IMR-90 (cell line): ENCODE measurements at regions not wholly inside any gene's neighbourhood (a gene's known extent, or its start where the extent isn't known, plus 50 kb on each side); places are given as distances from the start of the nearest gene placed in this dataset.

ENCODE experiments used
- ATAC-seq: fragments of 200-7000 bp; cut with Tn5 transposase; 2 replicates; pipeline ENCODE4 v1.9.1; 2020; ENCODE audit warnings: low read depth, mild to moderate bottlenecking, moderate library complexity
- BruUV-seq: library from RNA; stranded (reverse); fragments of 400-500 nt; replicated peaks from 2 replicates; lab custom pipeline; 2021; lab: Mats Ljungman, UMichigan
- CTCF ChIA-PET: fragments of 300-600 bp; formaldehyde crosslinking; extraction: SDS; loops from one replicate; lab custom pipeline; 2021; ENCODE audit warnings: antibody characterized with exemption; lab: Yijun Ruan, JAX
- POLR2A ChIA-PET: fragments of 300-600 bp; sonication (Branson Sonifier 250); formaldehyde crosslinking; loops from one replicate; lab custom pipeline; 2022; ENCODE audit warnings: antibody characterized with exemption; ENCODE audit not compliant: unreplicated experiment; lab: Charles Lee
- DNase-seq: peaks from one replicate; pipeline ENCODE4 v3.0.0; 2013
- H2AFZ ChIP-seq: replicated peaks from 2 replicates; pipeline ENCODE3; 2013; ENCODE audit warnings: low read length, mild to moderate bottlenecking; ENCODE audit not compliant: poor library complexity
- H2AK5ac ChIP-seq: 2 replicates; pipeline ENCODE4 v1.6.1; 2013; ENCODE audit warnings: low read depth, low read length, inconsistent platforms
- H2AK9ac ChIP-seq: replicated peaks from 2 replicates; pipeline ENCODE3; 2013; ENCODE audit warnings: mild to moderate bottlenecking, low read depth, low read length, moderate library complexity; ENCODE audit not compliant: poor library complexity
- H2BK120ac ChIP-seq: 2 replicates; pipeline ENCODE4 v1.6.1; 2013; ENCODE audit warnings: low read depth, low read length, inconsistent platforms
- H2BK15ac ChIP-seq: 3 replicates; pipeline ENCODE4 v1.6.1; 2013; ENCODE audit warnings: low read depth, low read length, inconsistent platforms
- H2BK20ac ChIP-seq: 2 replicates; pipeline ENCODE4 v1.6.1; 2013; ENCODE audit warnings: low read depth, mild to moderate bottlenecking, inconsistent platforms, low read length, moderate library complexity
- H2BK5ac ChIP-seq: 2 replicates; pipeline ENCODE4 v1.6.1; 2013; ENCODE audit warnings: mild to moderate bottlenecking, low read depth, low read length, inconsistent platforms; ENCODE audit not compliant: poor library complexity, severe bottlenecking
- H3K14ac ChIP-seq: replicated peaks from 2 replicates; pipeline ENCODE4 v1.6.1; 2013; ENCODE audit warnings: low read depth, low read length, inconsistent platforms
- H3K18ac ChIP-seq: 2 replicates; pipeline ENCODE4 v1.6.1; 2013; ENCODE audit warnings: low read depth, low read length, control low read depth
- H3K23ac ChIP-seq: 2 replicates; pipeline ENCODE4 v1.6.1; 2013; ENCODE audit warnings: low read depth, low read length, inconsistent platforms
- H3K27ac ChIP-seq: 2 replicates; pipeline ENCODE4 v1.5.1; 2013; ENCODE audit warnings: mild to moderate bottlenecking, control low read depth, low read length; ENCODE audit not compliant: insufficient read depth
- H3K27me3 ChIP-seq: 2 replicates; pipeline ENCODE4 v1.6.1; 2013; ENCODE audit warnings: low read length; ENCODE audit not compliant: control insufficient read depth, insufficient read depth
- H3K36me3 ChIP-seq: 2 replicates; pipeline ENCODE4 v1.6.1; 2013; ENCODE audit warnings: low read length, mixed read lengths; ENCODE audit not compliant: control insufficient read depth, insufficient read depth
- H3K4ac ChIP-seq: 2 replicates; pipeline ENCODE4 v1.6.1; 2013; ENCODE audit warnings: low read depth, low read length, inconsistent platforms
- H3K4me1 ChIP-seq: 2 replicates; pipeline ENCODE4 v1.6.1; 2013; ENCODE audit warnings: low read length, mixed read lengths; ENCODE audit not compliant: control insufficient read depth, insufficient read depth
- H3K4me2 ChIP-seq: 2 replicates; pipeline ENCODE4 v1.6.1; 2013; ENCODE audit warnings: low read depth, mild to moderate bottlenecking, control low read depth, low read length, moderate library complexity
- H3K4me3 ChIP-seq: 2 replicates; pipeline ENCODE4 v1.5.1; 2013; ENCODE audit warnings: low read depth, mild to moderate bottlenecking, control low read depth, low read length, moderate library complexity; ENCODE audit not compliant: insufficient read depth
- H3K56ac ChIP-seq: 2 replicates; pipeline ENCODE4 v1.6.1; 2013; ENCODE audit warnings: low read length, inconsistent platforms; ENCODE audit not compliant: insufficient read depth; ENCODE audit errors: extremely low read depth
- H3K79me1 ChIP-seq, 2 experiments: 2 replicates each; pipeline ENCODE4 v1.6.1; 2013; ENCODE audit warnings: low read length in 2 of 2, inconsistent platforms in 1 of 2, low read depth in 1 of 2
- H3K9ac ChIP-seq: 2 replicates; pipeline ENCODE4 v1.6.1; 2013; ENCODE audit warnings: low read depth, low read length, control low read depth
- H3K9me1 ChIP-seq: 2 replicates; pipeline ENCODE4 v1.6.1; 2013; ENCODE audit warnings: low read length, inconsistent platforms; ENCODE audit not compliant: insufficient read depth
- H3K9me3 ChIP-seq: 2 replicates; pipeline ENCODE4 v1.6.1; 2013; ENCODE audit warnings: low read length; ENCODE audit not compliant: control insufficient read depth, insufficient read depth
- H4K20me1 ChIP-seq: 2 replicates; pipeline ENCODE4 v1.6.1; 2013; ENCODE audit warnings: low read length, inconsistent platforms; ENCODE audit not compliant: insufficient read depth
- H4K5ac ChIP-seq: 2 replicates; pipeline ENCODE4 v1.6.1; 2013; ENCODE audit warnings: mild to moderate bottlenecking, low read depth, low read length, control low read depth
- H4K8ac ChIP-seq, 2 experiments: 2 replicates each; pipeline ENCODE4 v1.6.1; 2013; ENCODE audit warnings: low read depth in 2 of 2, low read length in 2 of 2, control low read depth in 1 of 2, inconsistent platforms in 1 of 2
- H4K91ac ChIP-seq: 2 replicates; pipeline ENCODE4 v1.6.1; 2013; ENCODE audit warnings: low read depth, low read length, inconsistent platforms; ENCODE audit not compliant: insufficient read depth
- BHLHE40 ChIP-seq: fragments of 150-350 bp; IDR thresholded peaks from 2 replicates; pipeline ENCODE4 v1.6.1; 2016; ENCODE audit warnings: mild to moderate bottlenecking, low read depth, low read length
- CEBPB ChIP-seq: IDR thresholded peaks from 2 replicates; pipeline ENCODE4 v1.6.1; 2012; ENCODE audit warnings: low read depth, low read length, improper control_type of control experiment
- CHD1 ChIP-seq: IDR thresholded peaks from 2 replicates; pipeline ENCODE4 v1.6.1; 2012; ENCODE audit warnings: low read depth, low read length, improper control_type of control experiment
- CTCF ChIP-seq: conservative IDR thresholded peaks from 2 replicates; pipeline ENCODE4 v1.5.1; 2012; ENCODE audit warnings: mild to moderate bottlenecking, low read depth, low read length, improper control_type of control experiment
- ELK1 ChIP-seq: fragments of 150-350 bp; IDR thresholded peaks from 2 replicates; pipeline ENCODE4 v1.6.1; 2016; ENCODE audit warnings: low read depth, mild to moderate bottlenecking, low read length, moderate library complexity, borderline replicate concordance
- FOS ChIP-seq: fragments of 150-350 bp; IDR thresholded peaks from 2 replicates; pipeline ENCODE4 v1.6.1; 2016; ENCODE audit warnings: low read depth, low read length
- MAFK ChIP-seq: IDR thresholded peaks from 2 replicates; pipeline ENCODE4 v1.6.1; 2012; ENCODE audit warnings: low read depth, low read length, improper control_type of control experiment
- MAZ ChIP-seq: IDR thresholded peaks from 2 replicates; pipeline ENCODE4 v1.6.1; 2012; ENCODE audit warnings: low read depth, mild to moderate bottlenecking, low read length, improper control_type of control experiment, moderate library complexity, borderline replicate concordance
- MXI1 ChIP-seq: IDR thresholded peaks from 2 replicates; pipeline ENCODE4 v1.6.1; 2012; ENCODE audit warnings: low read depth, mild to moderate bottlenecking, low read length, moderate library complexity, borderline replicate concordance
- NFE2L2 ChIP-seq: fragments of 150-350 bp; IDR thresholded peaks from 2 replicates; pipeline ENCODE4 v1.6.1; 2016; ENCODE audit warnings: low read depth, mild to moderate bottlenecking, low read length
- POLR2A ChIP-seq: IDR thresholded peaks from 2 replicates; pipeline ENCODE4 v1.6.1; 2012; ENCODE audit warnings: mild to moderate bottlenecking, low read depth, low read length
- RAD21 ChIP-seq: IDR thresholded peaks from 2 replicates; pipeline ENCODE4 v1.6.1; 2012; ENCODE audit warnings: low read length, improper control_type of control experiment
- RCOR1 ChIP-seq: IDR thresholded peaks from 2 replicates; pipeline ENCODE4 v1.6.1; 2012; ENCODE audit warnings: mild to moderate bottlenecking, low read length, improper control_type of control experiment; ENCODE audit not compliant: insufficient replicate concordance
- RFX5 ChIP-seq: IDR thresholded peaks from 2 replicates; pipeline ENCODE4 v1.8.0; 2012; ENCODE audit warnings: low read depth, mild to moderate bottlenecking, low read length, moderate library complexity
- SMC3 ChIP-seq: fragments of 150-350 bp; IDR thresholded peaks from 2 replicates; pipeline ENCODE4 v1.6.1; 2016; ENCODE audit warnings: low read depth, mild to moderate bottlenecking, antibody characterized with exemption, low read length, moderate library complexity
- USF2 ChIP-seq: fragments of 150-350 bp; IDR thresholded peaks from 2 replicates; pipeline ENCODE4 v1.6.1; 2017; ENCODE audit warnings: mild to moderate bottlenecking, antibody characterized with exemption, low read length, low read depth
- WGBS, 2 experiments: methylation state at CpG; one replicate each; pipeline versions ENCODE4 v1.1.5 to v1.1.7; 2013; ENCODE audit warnings: missing lambda C conversion rate in 2 of 2; ENCODE audit not compliant: insufficient read length in 1 of 2; ENCODE audit errors: extremely low coverage in 2 of 2; 5-methylcytosine and 5-hydroxymethylcytosine counted together
- dilution Hi-C: fragments of 300-500 bp; cut with HindIII; formaldehyde crosslinking; loops from one replicate; pipeline ENCODE4 v1.14.3; 2018; ENCODE audit warnings: low sequenced_read_pairs; ENCODE audit not compliant: unreplicated experiment
- in situ Hi-C: fragments of 300-500 bp; cut with MboI; formaldehyde crosslinking; loops from 3 replicates; pipeline ENCODE4 v1.14.3; 2019; ENCODE audit warnings: low sequenced_read_pairs, inconsistent platforms, mixed read lengths
- intact Hi-C: fragments of 100-400 bp; cut with micrococcal nuclease; formaldehyde crosslinking; loops from 2 replicates; pipeline ENCODE4 v1.10.0; 2022

- no peak overlapping the region for H2BK15ac ChIP-seq
- H3K27me3 ChIP-seq, result no peaks in the 10 kb centered on the region
- peaks cover 44% of the 10 kb centered on the region for H3K9me3 ChIP-seq
- no peak for DNase-seq
- no peak overlapping the region for H3K18ac ChIP-seq
- WGBS, 2 experiments, result 70% methylated on average over 4 of the region's 15 CpGs; no CpG with 5 or more reads in 1 of the 2 experiments
- H2AK5ac ChIP-seq, result no peak overlapping the region
- H4K8ac ChIP-seq, result no peak overlapping the region
- no TSS peak for BruUV-seq
- H2BK20ac ChIP-seq, result no peak overlapping the region
- no peak overlapping the region for H3K23ac ChIP-seq
- no peaks in the 10 kb centered on the region for H3K36me3 ChIP-seq
- no peaks in the 10 kb centered on the region for H4K20me1 ChIP-seq
- no peak overlapping the region for H3K4me3 ChIP-seq
- ATAC-seq, result no peak
- in situ Hi-C loops (no loop called here), dilution Hi-C loops (no loop called here), intact Hi-C loops (no loop called here)
- no peak overlapping the region for H2BK5ac ChIP-seq
- H2AFZ ChIP-seq, result no peak overlapping the region
- H2BK120ac ChIP-seq, result no peak overlapping the region
- H3K9ac ChIP-seq, result no peak overlapping the region
- POLR2A ChIA-PET, result no interaction called here
- H3K9me1 ChIP-seq, result no peaks in the 10 kb centered on the region
- no peak overlapping the region for H3K56ac ChIP-seq
- H3K4ac ChIP-seq, result no peak overlapping the region
- no peak overlapping the region for H2AK9ac ChIP-seq
- no peak overlapping the region for H3K27ac ChIP-seq
- CTCF ChIA-PET, result no interaction called here
- H3K4me2 ChIP-seq, result no peak overlapping the region
- no peak overlapping the region for H4K5ac ChIP-seq
- no peak overlapping the region for H3K14ac ChIP-seq
- no peaks in the 10 kb centered on the region for H3K4me1 ChIP-seq
- no peak overlapping the region for H4K91ac ChIP-seq
- TF ChIP-seq SMC3 (no peak), MAFK (no peak), USF2 (no peak), RAD21 (no peak), RFX5 (no peak), ELK1 (no peak), CHD1 (no peak), NFE2L2 (no peak), MAZ (no peak), CTCF (no peak), BHLHE40 (no peak), POLR2A (no peak), MXI1 (no peak), RCOR1 (no peak), CEBPB (no peak), FOS (no peak)
- no peaks in the 10 kb centered on the region for H3K79me1 ChIP-seq
Observed at GRCh38 chr18:78629426-78629825, 350.2 kb upstream of the SALL3 start.
